ENCODE measurements at regions not wholly inside any gene's neighbourhood (a gene's known extent, or its start where the extent isn't known, plus 50 kb on each side); places are given as distances from the start of the nearest gene placed in this dataset.

GRCh38 chr6:3612341-3613041 is 139.0 kb downstream of the PXDC1 start:
- TF ChIP-seq CTCF (IDR thresholded peaks at IDR 0.05) (no peak), REST (IDR thresholded peaks at IDR 0.05; ENCODE audit: insufficient read depth in 1 of 2, low read depth in 2 of 2, low read length in 1 of 2) (no peak), TCF7L2 (IDR thresholded peaks at IDR 0.05; ENCODE audit: low read depth, low read length) (peak; percentile 41; the same call in 1 of the 2 replicates), POLR2AphosphoS5 (IDR thresholded peaks at IDR 0.05; ENCODE audit: low read depth, low read length) (0 out of 2 replicates have a peak, but pooled peaks have one; percentile 29)
